ENCODE measurements at regions not wholly inside any gene's neighbourhood (a gene's known extent, or its start where the extent isn't known, plus 50 kb on each side); places are given as distances from the start of the nearest gene placed in this dataset.

DNA sequence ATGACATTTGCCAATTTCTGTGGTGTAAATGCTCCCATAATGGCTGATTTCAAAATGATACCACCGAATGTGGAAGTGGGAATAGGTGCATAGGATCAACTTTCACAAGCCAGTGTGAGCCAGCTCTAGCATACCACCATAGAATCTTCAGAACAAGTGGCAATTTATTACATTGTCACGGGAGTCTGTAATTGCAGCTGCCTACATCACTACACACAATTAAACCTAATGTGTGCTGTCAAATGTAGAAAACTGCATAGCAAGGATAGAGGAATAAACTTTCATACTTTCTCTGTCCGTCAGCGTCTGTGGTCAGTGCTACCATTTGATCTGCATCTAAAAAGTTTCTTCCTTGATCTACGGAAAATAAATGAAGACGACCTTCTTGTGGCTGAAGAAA is 417.8 kb upstream of the TOM1L1 start:
- no peak overlapping the region for H3K27ac ChIP-seq
- no peak overlapping the region for H3K4me3 ChIP-seq
- no peaks in the 10 kb centered on the region for H3K4me1 ChIP-seq (ENCODE audit: insufficient read depth)
- WGBS, 3 donors: 70 to 81% (median 74%) methylated on average over 6 of the region's 6 CpGs
- no peaks in the 10 kb centered on the region for H3K27me3 ChIP-seq
- no peaks in the 10 kb centered on the region for H3K36me3 ChIP-seq
- no peaks in the 10 kb centered on the region for H3K9me3 ChIP-seq
- intact Hi-C loops (cut with DNase I): no loop called here
- DNase-seq: no peak
- TF ChIP-seq EP300 (IDR thresholded peaks at IDR 0.05): no peak
- no peak for TF ChIP-seq POLR2A (IDR thresholded peaks at IDR 0.05)
- TF ChIP-seq, protein P1, sequence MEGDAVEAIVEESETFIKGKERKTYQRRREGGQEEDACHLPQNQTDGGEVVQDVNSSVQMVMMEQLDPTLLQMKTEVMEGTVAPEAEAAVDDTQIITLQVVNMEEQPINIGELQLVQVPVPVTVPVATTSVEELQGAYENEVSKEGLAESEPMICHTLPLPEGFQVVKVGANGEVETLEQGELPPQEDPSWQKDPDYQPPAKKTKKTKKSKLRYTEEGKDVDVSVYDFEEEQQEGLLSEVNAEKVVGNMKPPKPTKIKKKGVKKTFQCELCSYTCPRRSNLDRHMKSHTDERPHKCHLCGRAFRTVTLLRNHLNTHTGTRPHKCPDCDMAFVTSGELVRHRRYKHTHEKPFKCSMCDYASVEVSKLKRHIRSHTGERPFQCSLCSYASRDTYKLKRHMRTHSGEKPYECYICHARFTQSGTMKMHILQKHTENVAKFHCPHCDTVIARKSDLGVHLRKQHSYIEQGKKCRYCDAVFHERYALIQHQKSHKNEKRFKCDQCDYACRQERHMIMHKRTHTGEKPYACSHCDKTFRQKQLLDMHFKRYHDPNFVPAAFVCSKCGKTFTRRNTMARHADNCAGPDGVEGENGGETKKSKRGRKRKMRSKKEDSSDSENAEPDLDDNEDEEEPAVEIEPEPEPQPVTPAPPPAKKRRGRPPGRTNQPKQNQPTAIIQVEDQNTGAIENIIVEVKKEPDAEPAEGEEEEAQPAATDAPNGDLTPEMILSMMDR (IDR thresholded peaks at IDR 0.05): no peak

GRCh38 chr17:54493691-54494090 is 407.0 kb upstream of the TOM1L1 start:
- no peak for TF ChIP-seq POLR2A (IDR thresholded peaks at IDR 0.05)
- no peak for DNase-seq
- Histone ChIP-seq H3K36me3 (no peaks in the 10 kb centered on the region), H3K4me3 (no peak overlapping the region), H3K27ac (no peak overlapping the region), H3K9me3 (no peaks in the 10 kb centered on the region), H3K27me3 (no peaks in the 10 kb centered on the region), H3K4me1 (ENCODE audit: insufficient read depth) (no peaks in the 10 kb centered on the region)
- intact Hi-C loops (cut with DNase I): no loop called here

DNA sequence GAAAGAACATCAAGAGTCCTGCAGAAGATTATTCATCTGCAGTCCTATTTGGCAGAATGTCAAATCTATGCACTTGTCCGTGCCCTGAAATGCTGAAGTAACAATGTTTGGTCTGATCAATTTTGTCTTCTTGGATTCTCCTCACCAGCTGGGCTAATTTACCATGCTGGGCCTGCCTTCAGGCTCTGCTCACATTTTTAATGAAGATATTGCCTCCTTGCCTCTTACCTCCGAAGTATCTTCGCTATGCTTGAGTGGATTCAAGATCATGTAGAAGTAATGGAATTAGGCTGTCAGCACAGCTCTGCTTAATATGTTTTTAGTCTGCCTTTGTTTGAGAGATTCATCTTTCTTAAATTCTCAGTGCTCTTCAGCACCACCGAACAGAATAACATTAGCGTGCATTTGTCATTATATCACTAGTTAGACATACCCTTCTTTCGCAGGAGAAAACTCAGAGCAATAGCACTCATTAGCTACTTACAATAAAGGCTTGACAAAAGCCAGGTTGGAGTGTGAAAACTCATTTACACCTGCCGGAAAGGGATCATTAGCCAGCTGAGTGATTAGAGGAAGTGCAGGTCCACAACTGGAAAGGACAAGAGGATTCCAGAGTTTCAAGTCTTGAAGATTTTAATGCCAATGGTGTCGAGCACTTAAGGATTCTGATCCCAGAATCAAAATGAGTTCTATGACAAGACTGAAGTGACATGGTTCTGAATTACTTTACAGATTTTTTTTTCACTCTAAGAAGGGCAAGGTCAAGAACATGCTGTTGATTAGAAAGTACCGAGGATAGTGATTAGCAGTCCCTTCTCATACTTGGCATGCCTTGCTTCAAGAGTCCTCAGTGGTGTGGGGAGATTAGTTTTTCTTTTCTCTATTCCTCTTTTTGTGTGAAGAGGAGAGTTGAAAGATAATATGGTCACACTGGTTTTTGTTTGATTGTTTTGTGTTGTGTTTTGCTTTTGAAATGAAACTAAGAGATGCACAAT is 405.6 kb upstream of the TOM1L1 start:
- WGBS, 3 donors: 51 to 64% (median 54%) methylated on average over 9 of the region's 9 CpGs
- DNase-seq: no peak
- Histone ChIP-seq H3K36me3 (no peaks in the 10 kb centered on the region), H3K4me3 (no peak overlapping the region), H3K4me1 (ENCODE audit: insufficient read depth) (no peaks in the 10 kb centered on the region), H3K27me3 (no peaks in the 10 kb centered on the region), H3K27ac (no peak overlapping the region), H3K9me3 (no peaks in the 10 kb centered on the region)
- no peak for TF ChIP-seq POLR2A (IDR thresholded peaks at IDR 0.05)
- TF ChIP-seq, protein P1 (IDR thresholded peaks at IDR 0.05): no peak
- TF ChIP-seq EP300 (IDR thresholded peaks at IDR 0.05): no peak
- intact Hi-C loops (cut with DNase I): no loop called here

DNA sequence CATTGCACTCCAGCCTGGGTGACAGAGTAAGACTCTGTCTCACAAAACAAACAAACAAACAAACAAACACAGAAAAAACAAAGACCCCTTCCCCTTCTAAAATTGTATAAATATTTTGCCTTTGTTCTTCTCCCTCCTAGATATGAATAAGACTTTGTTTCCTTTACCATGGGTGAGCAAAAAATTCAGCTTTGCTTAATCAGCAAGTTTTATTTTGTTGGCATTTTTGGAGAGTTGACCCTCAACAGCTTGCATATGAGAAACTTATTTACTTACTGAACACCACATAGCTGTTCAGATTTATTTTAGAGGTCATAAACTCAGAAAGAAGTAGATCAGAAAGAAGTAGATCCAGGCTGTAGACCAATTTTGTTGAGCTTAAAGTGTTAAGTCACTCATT is 395.2 kb upstream of the TOM1L1 start:
- no peak for DNase-seq
- no peaks in the 10 kb centered on the region for H3K27me3 ChIP-seq

More for the DNA sequence above, 395.2 kb upstream of the TOM1L1 start:
- H3K36me3 ChIP-seq: no peaks in the 10 kb centered on the region
- TF ChIP-seq, protein P1 (IDR thresholded peaks at IDR 0.05): no peak
- TF ChIP-seq EP300 (IDR thresholded peaks at IDR 0.05) (no peak), POLR2A (IDR thresholded peaks at IDR 0.05) (no peak)
- H3K4me3 ChIP-seq: no peak overlapping the region
- H3K27ac ChIP-seq: no peak overlapping the region
- no peaks in the 10 kb centered on the region for H3K4me1 ChIP-seq (ENCODE audit: insufficient read depth)
- intact Hi-C loops (cut with DNase I): no loop called here
- no peaks in the 10 kb centered on the region for H3K9me3 ChIP-seq
